DND-41 (cell line): ENCODE measurements at regions not wholly inside any gene's neighbourhood (a gene's known extent, or its start where the extent isn't known, plus 50 kb on each side); places are given as distances from the start of the nearest gene placed in this dataset.

Source experiments
- ATAC-seq: fragments of 200-7000 bp; cut with Tn5 transposase; 3 replicates; pipeline ENCODE4 v1.9.1; 2021; ENCODE audit warnings: low read depth; ENCODE audit not compliant: insufficient read depth
- DNase-seq: peaks from one replicate; pipeline ENCODE4 v3.0.0-alpha.2; 2020
- H2AFZ ChIP-seq: 2 replicates; pipeline ENCODE4 v1.6.0; 2012; ENCODE audit warnings: low read depth, low read length
- H3K27ac ChIP-seq: 2 replicates; pipeline ENCODE4 v1.5.1; 2012; ENCODE audit warnings: low read length, inconsistent platforms
- H3K27me3 ChIP-seq: fragments of 200-600 bp; sonication (generic); 2 replicates; pipeline ENCODE4 v1.6.0; 2012; ENCODE audit warnings: low read length, mild to moderate bottlenecking, inconsistent platforms; ENCODE audit not compliant: insufficient read depth, poor library complexity
- H3K36me3 ChIP-seq: 2 replicates; pipeline ENCODE4 v1.5.1; 2012; ENCODE audit warnings: low read length, inconsistent platforms; ENCODE audit not compliant: insufficient read depth
- H3K4me1 ChIP-seq: 2 replicates; pipeline ENCODE4 v1.5.1; 2012; ENCODE audit warnings: mild to moderate bottlenecking, low read length; ENCODE audit not compliant: insufficient read depth
- H3K4me2 ChIP-seq: 2 replicates; pipeline ENCODE4 v1.6.0; 2012; ENCODE audit warnings: mild to moderate bottlenecking, moderate library complexity, low read length, inconsistent platforms; ENCODE audit not compliant: insufficient read depth
- H3K4me3 ChIP-seq, 2 experiments: fragments of 200-600 bp in 1 of 2; shearing (Covaris generic) in 1 of 2; 2 replicates each; pipeline ENCODE4 v1.5.1; 2012 to 2016; ENCODE audit warnings: inconsistent platforms in 2 of 2, low read length in 2 of 2, mild to moderate bottlenecking in 2 of 2, low read depth in 1 of 2, moderate library complexity in 1 of 2
- H3K79me2 ChIP-seq: 2 replicates; pipeline ENCODE4 v1.6.0; 2012; ENCODE audit warnings: low read length, inconsistent platforms; ENCODE audit not compliant: insufficient read depth
- H3K9ac ChIP-seq: 2 replicates; pipeline ENCODE4 v1.6.0; 2012; ENCODE audit warnings: low read depth, mild to moderate bottlenecking, inconsistent platforms, low read length, moderate library complexity
- H3K9me3 ChIP-seq: 2 replicates; pipeline ENCODE4 v1.5.1; 2012; ENCODE audit warnings: low read length, moderate library complexity, mild to moderate bottlenecking, inconsistent platforms; ENCODE audit not compliant: insufficient read depth, severe bottlenecking
- H4K20me1 ChIP-seq: 2 replicates; pipeline ENCODE4 v1.6.0; 2012; ENCODE audit warnings: low read length; ENCODE audit not compliant: insufficient read depth
- CTCF ChIP-seq: IDR thresholded peaks from 2 replicates; pipeline ENCODE4 v1.5.1; 2012; ENCODE audit warnings: borderline replicate concordance, low read length, moderate library complexity, mild to moderate bottlenecking; ENCODE audit not compliant: poor library complexity, severe bottlenecking; ENCODE audit errors: extremely low read depth
- EZH2 ChIP-seq: IDR thresholded peaks from 3 replicates; pipeline ENCODE4 v1.6.1; 2012; ENCODE audit warnings: borderline replicate concordance, low read depth, mild to moderate bottlenecking, moderate library complexity, low read length, inconsistent platforms; ENCODE audit not compliant: severe bottlenecking

GRCh38 chr5:35415309-35415708 is 185.0 kb upstream of the PRLR start:
- H3K36me3 ChIP-seq = no peaks in the 10 kb centered on the region
- DNase-seq (no peak), ATAC-seq (no peak)
- no peak overlapping the region for H3K9ac ChIP-seq
- no peak overlapping the region for H3K4me2 ChIP-seq
- H3K4me1 ChIP-seq = no peaks in the 10 kb centered on the region
- no peak for TF ChIP-seq EZH2
- TF ChIP-seq CTCF = no peak
- no peaks in the 10 kb centered on the region for H3K27me3 ChIP-seq
- no peaks in the 10 kb centered on the region for H3K79me2 ChIP-seq
- no peak overlapping the region for H3K27ac ChIP-seq
- no peak overlapping the region for H2AFZ ChIP-seq
- no peaks in the 10 kb centered on the region for H3K9me3 ChIP-seq
- no peak overlapping the region for H3K4me3 ChIP-seq
- H4K20me1 ChIP-seq = no peaks in the 10 kb centered on the region

GRCh38 chr5:35409361-35409760 is 179.1 kb upstream of the PRLR start:
- no peak for ATAC-seq
- Histone ChIP-seq H3K4me1 (no peaks in the 10 kb centered on the region), H2AFZ (no peak overlapping the region), H3K4me2 (no peak overlapping the region), H3K36me3 (no peaks in the 10 kb centered on the region), H4K20me1 (no peaks in the 10 kb centered on the region), H3K9me3 (no peaks in the 10 kb centered on the region), H3K27me3 (no peaks in the 10 kb centered on the region), H3K9ac (no peak overlapping the region), H3K79me2 (no peaks in the 10 kb centered on the region), H3K27ac (no peak overlapping the region), H3K4me3 (no peak overlapping the region)
- TF ChIP-seq CTCF = no peak
- no peak for TF ChIP-seq EZH2
- DNase-seq = no peak

DNA sequence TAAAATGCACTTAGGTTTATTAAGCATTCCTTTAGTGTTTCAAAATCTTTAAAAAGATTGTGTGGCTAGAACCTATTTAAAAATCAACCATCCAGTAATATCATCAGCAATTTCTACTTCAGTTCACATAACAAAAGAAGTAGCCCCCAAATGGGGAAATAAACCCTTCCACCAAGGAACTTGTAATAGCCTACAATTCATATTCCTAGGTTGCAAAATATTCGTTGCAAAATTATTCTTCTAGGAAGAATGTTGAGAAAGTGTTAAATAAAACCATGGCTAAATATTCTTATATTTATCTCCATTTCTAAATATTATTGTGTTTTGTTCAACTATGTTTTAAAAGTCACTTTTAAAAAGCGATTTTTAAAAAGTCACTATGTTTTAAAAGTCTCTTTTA is 177.9 kb upstream of the PRLR start:
- Histone ChIP-seq H3K27ac (no peak overlapping the region), H3K9ac (no peak overlapping the region), H2AFZ (no peak overlapping the region), H3K79me2 (no peaks in the 10 kb centered on the region), H3K4me1 (no peaks in the 10 kb centered on the region), H3K36me3 (no peaks in the 10 kb centered on the region), H3K4me2 (no peak overlapping the region), H3K4me3 (no peak overlapping the region), H4K20me1 (no peaks in the 10 kb centered on the region), H3K27me3 (no peaks in the 10 kb centered on the region), H3K9me3 (no peaks in the 10 kb centered on the region)
- TF ChIP-seq CTCF = no peak
- TF ChIP-seq EZH2 = no peak
- DNase-seq (no peak), ATAC-seq (no peak)

DNA sequence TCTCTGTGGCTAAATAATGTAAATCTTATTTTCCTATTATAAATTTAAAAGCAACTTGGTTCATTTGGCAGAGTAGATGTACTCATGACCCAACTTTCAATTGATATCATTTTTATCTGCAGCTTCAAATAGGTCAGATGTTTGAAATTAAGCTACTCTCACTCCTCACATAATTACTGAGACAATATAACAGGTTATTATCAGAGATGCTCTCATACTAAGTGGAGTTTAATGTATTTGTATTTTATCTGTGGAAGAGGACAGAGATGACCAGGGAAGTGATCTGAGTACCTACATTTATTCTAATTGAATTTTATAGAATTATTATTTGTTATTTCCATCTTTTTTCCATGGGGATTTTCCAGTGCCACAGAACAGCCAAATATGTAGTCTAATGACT is 177.4 kb upstream of the PRLR start:
- no peaks in the 10 kb centered on the region for H3K9me3 ChIP-seq
- TF ChIP-seq EZH2 = no peak
- no peak for TF ChIP-seq CTCF
- no peak overlapping the region for H3K9ac ChIP-seq
- no peaks in the 10 kb centered on the region for H3K4me1 ChIP-seq
- no peak overlapping the region for H3K4me2 ChIP-seq
- no peak overlapping the region for H2AFZ ChIP-seq
- DNase-seq (no peak), ATAC-seq (no peak)
- no peaks in the 10 kb centered on the region for H4K20me1 ChIP-seq
- no peak overlapping the region for H3K27ac ChIP-seq
- no peaks in the 10 kb centered on the region for H3K79me2 ChIP-seq
- no peaks in the 10 kb centered on the region for H3K27me3 ChIP-seq
- no peak overlapping the region for H3K4me3 ChIP-seq
- H3K36me3 ChIP-seq = no peaks in the 10 kb centered on the region
